ENCODE measurements at regions not wholly inside any gene's neighbourhood (a gene's known extent, or its start where the extent isn't known, plus 50 kb on each side); places are given as distances from the start of the nearest gene placed in this dataset.
A peak's percentile ranks its signal among the peaks of the same experiment; 100 is the strongest.

DNA sequence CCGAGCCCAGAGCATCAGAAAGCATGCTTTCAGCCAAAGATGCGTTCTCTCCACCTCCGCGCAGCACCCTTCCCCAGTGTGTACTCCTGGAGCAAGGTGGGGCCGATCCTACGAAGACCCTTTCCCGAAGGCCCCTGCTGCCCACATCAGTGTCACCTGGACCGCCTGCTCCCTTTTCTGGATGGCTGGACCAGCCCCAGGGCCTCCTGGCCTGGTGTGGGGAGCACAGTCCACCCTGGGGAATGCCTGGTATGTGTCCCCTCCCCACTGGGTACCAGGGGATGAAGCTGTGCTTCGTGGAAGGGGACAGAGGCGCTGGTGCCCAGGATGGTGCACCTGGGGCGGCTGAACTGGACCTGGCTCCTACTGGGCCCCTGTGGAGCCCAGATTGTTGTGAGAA, 173.8 kb downstream of the SEC14L1 start:
- Mint-ChIP-seq H3K27ac (no peak overlapping the region), H3K9me3 (no peaks in the 10 kb centered on the region), H3K4me1 (ENCODE audit: low read depth) (peaks cover 11% of the 10 kb centered on the region), H3K27me3 (no peaks in the 10 kb centered on the region), H3K4me3 (no peak overlapping the region), H3K36me3 (no peaks in the 10 kb centered on the region)
- POLR2A ChIA-PET = no interaction called here
- no peak for DNase-seq
- CTCF ChIA-PET = no interaction called here
- intact Hi-C loops (cut with micrococcal nuclease) = no loop called here

DNA sequence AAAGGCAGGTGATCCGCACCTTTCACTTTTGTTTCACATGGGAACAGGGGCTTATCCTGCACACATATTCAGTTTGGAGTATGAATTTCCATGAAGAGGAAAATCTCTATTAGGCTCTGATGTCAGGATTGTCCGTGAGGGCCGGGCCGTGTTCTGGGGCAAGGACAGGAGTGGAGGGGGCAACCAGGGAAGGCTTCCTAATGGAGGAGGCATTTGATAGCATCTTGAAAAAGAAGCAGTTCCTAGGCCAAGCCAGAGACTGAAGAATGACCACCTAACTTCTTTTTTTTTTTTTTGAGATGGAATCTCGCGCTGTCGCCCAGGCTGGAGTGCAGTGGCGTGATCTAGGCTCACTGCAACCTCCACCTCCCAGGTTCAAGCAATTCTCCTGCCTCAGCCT, 174.2 kb downstream of the SEC14L1 start:
- H3K27ac Mint-ChIP-seq = no peak overlapping the region

DNA sequence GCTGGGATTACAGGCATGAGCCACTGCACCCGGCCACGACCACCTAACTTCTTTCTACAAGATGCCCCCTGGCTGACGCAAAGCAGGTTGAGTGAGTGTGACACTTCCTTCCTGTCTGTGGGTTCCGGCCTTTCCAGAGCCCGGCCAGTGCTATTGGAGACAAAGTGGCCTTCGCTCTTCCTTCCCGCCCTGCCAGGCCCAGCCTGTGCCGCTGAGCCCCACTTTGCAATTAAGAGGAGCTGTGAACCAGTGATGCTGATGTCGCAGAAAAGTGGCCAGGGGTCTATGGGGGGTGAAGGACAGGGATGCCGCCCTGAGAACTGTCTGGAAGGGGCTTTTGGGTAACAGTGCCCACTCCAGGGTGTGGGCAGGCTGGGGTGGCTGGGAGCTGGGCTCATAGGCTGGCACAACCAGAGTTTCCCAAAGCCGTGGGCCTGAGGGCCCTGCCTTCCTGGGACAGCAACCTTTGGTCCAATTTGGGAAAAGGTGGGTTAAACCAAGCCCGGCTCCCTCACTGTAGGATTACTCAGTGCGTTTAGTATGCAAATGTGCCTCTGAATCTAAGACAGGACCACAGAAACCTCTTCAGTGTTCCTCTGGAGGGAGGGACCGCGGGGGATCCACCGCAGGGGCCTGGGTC, 174.9 kb downstream of the SEC14L1 start:
- Mint-ChIP-seq H3K36me3 (no peaks in the 10 kb centered on the region), H3K4me3 (no peak overlapping the region), H3K4me1 (ENCODE audit: low read depth) (peaks cover 19% of the 10 kb centered on the region), H3K27me3 (no peaks in the 10 kb centered on the region), H3K27ac (no peak overlapping the region), H3K9me3 (no peaks in the 10 kb centered on the region)
- CTCF ChIA-PET = no interaction called here
- POLR2A ChIA-PET = no interaction called here
- no peak for DNase-seq
- intact Hi-C loops (cut with micrococcal nuclease) = no loop called here

More for the DNA sequence above, 174.2 kb downstream of the SEC14L1 start:
- CTCF ChIA-PET = no interaction called here
- intact Hi-C loops (cut with micrococcal nuclease) = no loop called here
- POLR2A ChIA-PET = no interaction called here
- no peak overlapping the region for H3K4me3 Mint-ChIP-seq
- H3K9me3 Mint-ChIP-seq = no peaks in the 10 kb centered on the region
- no peaks in the 10 kb centered on the region for H3K27me3 Mint-ChIP-seq
- no peaks in the 10 kb centered on the region for H3K36me3 Mint-ChIP-seq
- DNase-seq = no peak
- H3K4me1 Mint-ChIP-seq (ENCODE audit: low read depth) = peaks cover 14% of the 10 kb centered on the region

DNA sequence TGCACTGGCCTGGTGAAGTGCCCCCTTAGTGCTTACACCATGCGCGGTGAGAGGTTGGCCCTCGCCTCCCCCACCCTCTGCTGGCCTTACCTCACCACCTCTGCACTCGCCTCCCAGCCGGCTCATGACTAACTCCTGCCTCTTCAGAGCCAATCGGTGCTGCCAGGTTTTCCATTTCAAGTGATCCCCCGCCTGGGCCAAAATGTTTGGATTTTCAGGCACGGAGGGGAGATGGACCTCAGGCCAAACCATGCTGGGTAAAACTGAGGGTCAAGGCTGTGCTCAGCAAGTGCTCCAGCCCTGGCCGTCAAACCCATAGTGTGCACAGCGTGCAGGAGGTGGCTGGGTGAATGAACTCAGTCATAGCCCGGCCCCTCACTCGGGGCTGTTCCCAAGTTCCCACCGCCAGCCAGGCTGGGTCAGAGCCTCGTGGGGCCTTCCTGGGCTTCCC, 175.4 kb downstream of the SEC14L1 start:
- Mint-ChIP-seq H3K4me1 (ENCODE audit: low read depth) (peaks cover 22% of the 10 kb centered on the region), H3K27me3 (no peaks in the 10 kb centered on the region), H3K4me3 (no peak overlapping the region), H3K27ac (peak overlapping the region; percentile 18), H3K9me3 (no peaks in the 10 kb centered on the region), H3K36me3 (no peaks in the 10 kb centered on the region)
- POLR2A ChIA-PET = no interaction called here
- CTCF ChIA-PET = interaction anchor here (0.6 kb wide), 1 partner anchor 137 kb away, joined by 3 read pairs; no protein-coding TSS in a partner anchor
- DNase-seq = no peak
- intact Hi-C loops (cut with micrococcal nuclease) = no loop called here

- Mint-ChIP-seq H3K27me3 (no peaks in the 10 kb centered on the region), H3K4me1 (ENCODE audit: low read depth) (peaks cover 24% of the 10 kb centered on the region), H3K36me3 (no peaks in the 10 kb centered on the region), H3K4me3 (no peak overlapping the region), H3K9me3 (no peaks in the 10 kb centered on the region), H3K27ac (no peak overlapping the region)
- CTCF ChIA-PET = interaction anchor here (0.6 kb wide), 1 partner anchor 137 kb away, joined by 3 read pairs; no protein-coding TSS in a partner anchor
- no peak for DNase-seq
- intact Hi-C loops (cut with micrococcal nuclease) = no loop called here
- POLR2A ChIA-PET = no interaction called here
Measured at GRCh38 chr17:77316651-77317050, 175.9 kb downstream of the SEC14L1 start.

GRCh38 chr17:77317091-77317750, 176.5 kb downstream of the SEC14L1 start:
- Mint-ChIP-seq H3K36me3 (no peaks in the 10 kb centered on the region), H3K4me3 (no peak overlapping the region), H3K9me3 (no peaks in the 10 kb centered on the region), H3K27ac (no peak overlapping the region), H3K27me3 (no peaks in the 10 kb centered on the region), H3K4me1 (ENCODE audit: low read depth) (peaks cover 24% of the 10 kb centered on the region)
- ChIA-PET POLR2A (no interaction called here), CTCF (no interaction called here)
- DNase-seq = no peak
- intact Hi-C loops (cut with micrococcal nuclease) = no loop called here

GRCh38 chr17:77318021-77318420, 177.3 kb downstream of the SEC14L1 start:
- Mint-ChIP-seq H3K4me1 (ENCODE audit: low read depth) (peaks cover 24% of the 10 kb centered on the region), H3K27ac (no peak overlapping the region), H3K9me3 (no peaks in the 10 kb centered on the region), H3K27me3 (no peaks in the 10 kb centered on the region), H3K36me3 (no peaks in the 10 kb centered on the region), H3K4me3 (no peak overlapping the region)
- intact Hi-C loops (cut with micrococcal nuclease) = no loop called here
- ChIA-PET CTCF (no interaction called here), POLR2A (no interaction called here)
- no peak for DNase-seq

DNA sequence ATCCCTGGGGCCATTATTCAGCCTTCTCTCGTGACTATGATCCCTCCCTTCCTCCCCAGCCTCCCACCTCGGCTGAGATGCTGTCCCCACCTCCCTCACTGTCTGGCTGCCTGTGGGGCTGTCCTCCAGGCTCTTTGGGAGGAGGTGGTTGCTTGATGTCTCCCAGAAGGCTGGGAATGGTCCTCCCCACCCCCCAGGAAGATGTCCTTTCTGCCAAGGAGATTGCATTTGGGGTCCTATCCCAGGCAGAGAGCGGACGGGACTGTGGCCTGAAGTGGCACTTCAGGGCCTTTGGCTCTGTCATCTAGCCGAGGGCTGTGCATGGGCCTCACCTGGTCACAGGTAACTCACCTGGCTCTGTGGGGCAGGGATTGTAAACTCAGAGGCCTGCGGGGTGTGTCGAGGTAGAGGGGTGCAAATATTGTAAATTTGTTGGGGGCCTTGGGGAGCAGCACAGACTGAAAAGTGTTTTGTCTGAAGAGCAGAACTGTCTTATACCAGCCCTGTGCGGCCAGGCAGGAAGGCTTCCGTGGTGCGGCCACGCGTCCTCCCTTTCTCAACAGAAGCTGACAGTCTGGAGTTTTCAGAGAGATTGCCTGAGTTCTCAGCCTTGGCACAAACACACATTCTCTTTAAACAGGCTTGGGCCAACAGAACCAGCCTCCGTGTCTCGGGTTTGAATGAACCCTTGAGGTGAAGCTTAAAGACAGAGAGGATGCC, 177.9 kb downstream of the SEC14L1 start:
- H3K27ac Mint-ChIP-seq = peak overlapping the region; percentile 93
- intact Hi-C loops (cut with micrococcal nuclease) = no loop called here
- POLR2A ChIA-PET = no interaction called here
- DNase-seq = no peak
- H3K36me3 Mint-ChIP-seq = no peaks in the 10 kb centered on the region
- CTCF ChIA-PET = no interaction called here
- H3K9me3 Mint-ChIP-seq = no peaks in the 10 kb centered on the region
- H3K4me1 Mint-ChIP-seq (ENCODE audit: low read depth) = peaks cover 25% of the 10 kb centered on the region
- no peaks in the 10 kb centered on the region for H3K27me3 Mint-ChIP-seq
- H3K4me3 Mint-ChIP-seq = no peak overlapping the region

DNA sequence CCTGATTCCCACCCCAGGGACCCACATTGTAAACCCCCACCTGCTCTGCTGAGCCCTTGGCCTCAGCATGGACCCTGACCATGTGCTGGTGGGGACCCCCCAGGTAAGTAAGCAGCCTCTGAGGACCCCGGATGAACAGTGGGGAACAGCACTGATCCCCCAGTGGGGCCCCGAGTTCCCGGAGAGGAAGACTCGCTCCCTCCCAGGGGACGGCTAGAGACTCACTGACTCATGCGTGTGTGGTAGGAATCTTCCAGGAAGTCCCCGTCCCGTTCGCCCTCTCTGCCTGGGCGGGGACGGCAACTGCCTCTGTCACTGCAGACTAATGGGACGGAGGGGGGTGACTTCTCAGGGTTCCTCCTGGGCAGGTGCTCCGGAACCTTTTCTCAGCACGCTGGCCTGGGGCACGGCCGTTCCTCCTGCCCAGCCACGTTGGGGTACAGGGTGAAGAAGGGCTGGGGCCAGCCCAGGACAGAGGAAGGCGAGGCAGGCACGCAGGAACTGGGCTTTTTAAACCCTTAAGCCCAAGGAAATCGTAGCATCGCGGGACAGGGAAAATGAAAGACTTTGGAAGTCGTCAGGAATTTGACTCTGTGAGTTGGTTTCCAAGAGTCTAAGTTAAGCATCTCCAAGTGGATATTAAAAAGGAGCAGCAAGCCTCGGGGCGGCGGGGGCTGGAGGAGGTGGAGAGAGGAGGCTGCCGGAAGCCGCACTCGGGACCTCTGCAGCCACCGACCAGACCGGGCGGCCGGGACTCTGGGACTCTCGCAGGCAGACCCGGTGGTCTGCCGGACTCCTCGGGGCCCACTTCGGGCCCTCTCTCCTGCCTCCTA, 178.7 kb downstream of the SEC14L1 start:
- POLR2A ChIA-PET = no interaction called here
- CTCF ChIA-PET = no interaction called here
- H3K36me3 Mint-ChIP-seq = no peaks in the 10 kb centered on the region
- peak overlapping the region; percentile 87 for H3K4me3 Mint-ChIP-seq
- peak overlapping the region; percentile 93 for H3K27ac Mint-ChIP-seq
- peaks cover 32% of the 10 kb centered on the region for H3K4me1 Mint-ChIP-seq (ENCODE audit: low read depth)
- no peaks in the 10 kb centered on the region for H3K9me3 Mint-ChIP-seq
- no peaks in the 10 kb centered on the region for H3K27me3 Mint-ChIP-seq
- intact Hi-C loops (cut with micrococcal nuclease) = no loop called here
- peak; percentile 84 for DNase-seq

DNA sequence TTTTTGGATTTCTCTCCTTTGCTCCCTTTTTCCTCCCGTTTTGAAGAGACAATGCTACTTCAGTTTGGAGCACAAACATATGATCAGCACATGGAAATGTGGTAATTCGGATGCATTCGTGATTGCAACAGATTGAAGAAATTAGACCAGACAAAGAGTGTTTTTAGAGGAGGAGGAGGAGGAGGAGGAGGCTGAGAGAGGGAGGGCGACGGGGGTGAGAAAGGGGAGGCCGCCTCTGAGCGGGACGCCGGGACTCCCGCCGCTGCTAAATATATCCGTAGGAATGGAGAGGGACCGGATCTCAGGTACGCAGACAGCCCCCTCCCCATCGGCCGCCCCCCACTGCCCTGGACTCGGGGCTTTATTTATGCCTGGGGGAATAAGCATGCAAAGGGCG, 179.3 kb downstream of the SEC14L1 start:
- no peaks in the 10 kb centered on the region for H3K36me3 Mint-ChIP-seq
- intact Hi-C loops (cut with micrococcal nuclease) = no loop called here
- H3K4me1 Mint-ChIP-seq (ENCODE audit: low read depth) = peaks cover 38% of the 10 kb centered on the region
- no peaks in the 10 kb centered on the region for H3K9me3 Mint-ChIP-seq
- no peak for DNase-seq
- ChIA-PET CTCF (interaction anchor here (0.6 kb wide), 1 partner anchor 11 kb away, joined by 3 read pairs; no protein-coding TSS in a partner anchor), POLR2A (no interaction called here)
- H3K4me3 Mint-ChIP-seq = peak overlapping the region; percentile 87
- H3K27me3 Mint-ChIP-seq = no peaks in the 10 kb centered on the region
- no peak overlapping the region for H3K27ac Mint-ChIP-seq

GRCh38 chr17:77320485-77321256, 179.9 kb downstream of the SEC14L1 start:
- POLR2A ChIA-PET = no interaction called here
- H3K4me1 Mint-ChIP-seq (ENCODE audit: low read depth) = peaks cover 45% of the 10 kb centered on the region
- no peaks in the 10 kb centered on the region for H3K27me3 Mint-ChIP-seq
- H3K4me3 Mint-ChIP-seq = peak overlapping the region; percentile 87
- H3K27ac Mint-ChIP-seq = no peak overlapping the region
- no peak for DNase-seq
- CTCF ChIA-PET = interaction anchor here (0.6 to 1.5 kb wide), 2 partner anchors 10 to 110 kb away, joined by 3 to 4 read pairs; no protein-coding TSS in a partner anchor
- H3K36me3 Mint-ChIP-seq = no peaks in the 10 kb centered on the region
- H3K9me3 Mint-ChIP-seq = no peaks in the 10 kb centered on the region
- intact Hi-C loops (cut with micrococcal nuclease) = no loop called here
